Gastrocnemius medialis (tissue), 4 donors: ENCODE measurements at regions not wholly inside any gene's neighbourhood (a gene's known extent, or its start where the extent isn't known, plus 50 kb on each side); places are given as distances from the start of the nearest gene placed in this dataset.

Experiments used
- POLR2A ChIP-seq, 2 donors: fragments of 450-650 bp; IDR thresholded peaks; one replicate each; pipeline ENCODE4 v1.6.1; 2017; ENCODE audit warnings: antibody characterized with exemption in 2 of 2, mild to moderate bottlenecking in 2 of 2, moderate library complexity in 2 of 2
- TF ChIP-seq, protein P1 (sequence below), 5 experiments: fragments of 450-650 bp in 3 of 5; fragments of 200-600 bp in 2 of 5; sonication (generic) in 2 of 5; IDR thresholded peaks in 4 of 5; conservative IDR thresholded peaks in 1 of 5; 1 replicate in 4 of 5; 2 replicates in 1 of 5; pipeline ENCODE4 v1.5.1; 2016 to 2019; ENCODE audit warnings: antibody characterized with exemption in 5 of 5, mild to moderate bottlenecking in 3 of 5, moderate library complexity in 3 of 5

GRCh38 chr2:82215212-82215611 is 1910.7 kb upstream of the LRRTM1 start:
- TF ChIP-seq POLR2A (IDR thresholded peaks at IDR 0.05), result no peak
- TF ChIP-seq, protein P1, sequence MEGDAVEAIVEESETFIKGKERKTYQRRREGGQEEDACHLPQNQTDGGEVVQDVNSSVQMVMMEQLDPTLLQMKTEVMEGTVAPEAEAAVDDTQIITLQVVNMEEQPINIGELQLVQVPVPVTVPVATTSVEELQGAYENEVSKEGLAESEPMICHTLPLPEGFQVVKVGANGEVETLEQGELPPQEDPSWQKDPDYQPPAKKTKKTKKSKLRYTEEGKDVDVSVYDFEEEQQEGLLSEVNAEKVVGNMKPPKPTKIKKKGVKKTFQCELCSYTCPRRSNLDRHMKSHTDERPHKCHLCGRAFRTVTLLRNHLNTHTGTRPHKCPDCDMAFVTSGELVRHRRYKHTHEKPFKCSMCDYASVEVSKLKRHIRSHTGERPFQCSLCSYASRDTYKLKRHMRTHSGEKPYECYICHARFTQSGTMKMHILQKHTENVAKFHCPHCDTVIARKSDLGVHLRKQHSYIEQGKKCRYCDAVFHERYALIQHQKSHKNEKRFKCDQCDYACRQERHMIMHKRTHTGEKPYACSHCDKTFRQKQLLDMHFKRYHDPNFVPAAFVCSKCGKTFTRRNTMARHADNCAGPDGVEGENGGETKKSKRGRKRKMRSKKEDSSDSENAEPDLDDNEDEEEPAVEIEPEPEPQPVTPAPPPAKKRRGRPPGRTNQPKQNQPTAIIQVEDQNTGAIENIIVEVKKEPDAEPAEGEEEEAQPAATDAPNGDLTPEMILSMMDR (IDR thresholded peaks at IDR 0.05 in 4 of 5, conservative IDR thresholded peaks at IDR 0.05 in 1 of 5), result no peak
